ENCODE measurements at regions not wholly inside any gene's neighbourhood (a gene's known extent, or its start where the extent isn't known, plus 50 kb on each side); places are given as distances from the start of the nearest gene placed in this dataset.
A peak's percentile ranks its signal among the peaks of the same experiment; 100 is the strongest.

GRCh38 chr1:104488296-104489015, 738.8 kb downstream of the AMY1C start:
- Histone ChIP-seq H2AFZ (replicated peaks) (peak overlapping the region; percentile 17), H3K27ac (no peak overlapping the region), H3K4me3 (no peak overlapping the region), H3K9me3 (ENCODE audit: low read depth) (no peaks in the 10 kb centered on the region), H3K27me3 (no peaks in the 10 kb centered on the region), H3F3A (ENCODE audit: low read depth) (no peaks in the 10 kb centered on the region), H3K79me2 (ENCODE audit: low read depth) (no peaks in the 10 kb centered on the region), H3K9ac (no peak overlapping the region), H3K4me1 (no peaks in the 10 kb centered on the region), H4K20me1 (ENCODE audit: low read depth) (no peaks in the 10 kb centered on the region), H3K36me3 (no peaks in the 10 kb centered on the region), H3K4me2 (no peak overlapping the region)
- H3K9me3 Mint-ChIP-seq, result no peaks in the 10 kb centered on the region
- no peaks in the 10 kb centered on the region for H3K4me1 Mint-ChIP-seq
- no peaks in the 10 kb centered on the region for H3K36me3 Mint-ChIP-seq
- no peak for DNase-seq (ENCODE audit: low spot score)
- no peak overlapping the region for H3K27ac Mint-ChIP-seq
- TF ChIP-seq CTCF (IDR thresholded peaks at IDR 0.05) (no peak), EZH2phosphoT487 (IDR thresholded peaks at IDR 0.05) (no peak), EZH2 (IDR thresholded peaks at IDR 0.05) (no peak)
- no peak overlapping the region for H3K4me3 Mint-ChIP-seq
- no peaks in the 10 kb centered on the region for H3K27me3 Mint-ChIP-seq (ENCODE audit: insufficient read depth, low read depth)

DNA sequence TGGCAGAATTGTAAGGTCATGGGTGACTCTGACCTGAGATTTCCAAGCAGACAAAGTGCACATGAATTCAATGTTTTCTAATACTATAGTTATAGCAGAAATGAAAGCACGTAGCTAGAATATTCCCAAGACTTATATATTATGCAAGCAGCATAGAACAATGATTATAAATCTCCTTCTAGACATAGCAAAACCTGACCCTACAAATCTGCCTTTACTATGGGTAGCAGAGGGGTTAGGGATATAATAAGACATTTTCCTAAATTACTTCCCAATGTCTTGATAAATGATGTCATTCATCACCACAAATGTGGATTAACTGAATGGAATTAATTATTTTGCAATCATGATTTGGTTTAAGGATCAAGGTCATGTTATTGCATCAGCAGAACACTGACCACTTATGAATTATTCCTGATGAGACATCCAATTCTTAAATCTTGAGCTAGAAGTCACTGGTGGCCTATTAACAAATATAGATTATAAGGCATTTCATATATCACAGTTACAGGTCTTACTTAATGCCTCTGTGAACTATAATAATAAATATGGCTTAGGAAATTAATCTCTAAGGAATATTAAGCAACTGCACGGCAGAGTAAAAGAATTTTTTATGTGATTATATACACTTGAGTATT, 776.6 kb downstream of the AMY1C start:
- Mint-ChIP-seq H3K9me3 (no peaks in the 10 kb centered on the region), H3K27me3 (ENCODE audit: insufficient read depth, low read depth) (no peaks in the 10 kb centered on the region), H3K27ac (no peak overlapping the region), H3K4me3 (no peak overlapping the region), H3K36me3 (no peaks in the 10 kb centered on the region), H3K4me1 (no peaks in the 10 kb centered on the region)
- Histone ChIP-seq H3K27me3 (no peaks in the 10 kb centered on the region), H3F3A (ENCODE audit: low read depth) (no peaks in the 10 kb centered on the region), H3K79me2 (ENCODE audit: low read depth) (no peaks in the 10 kb centered on the region), H3K4me2 (no peak overlapping the region), H2AFZ (replicated peaks) (no peak overlapping the region), H3K4me1 (no peaks in the 10 kb centered on the region), H3K9ac (no peak overlapping the region), H3K27ac (no peak overlapping the region), H3K36me3 (no peaks in the 10 kb centered on the region), H3K4me3 (no peak overlapping the region), H3K9me3 (ENCODE audit: low read depth) (no peaks in the 10 kb centered on the region), H4K20me1 (ENCODE audit: low read depth) (no peaks in the 10 kb centered on the region)
- no peak for DNase-seq (ENCODE audit: low spot score)
- TF ChIP-seq CTCF (IDR thresholded peaks at IDR 0.05) (no peak), EZH2phosphoT487 (IDR thresholded peaks at IDR 0.05) (no peak), EZH2 (IDR thresholded peaks at IDR 0.05) (no peak)

- Histone ChIP-seq H3K4me3 (no peak overlapping the region), H3K4me1 (no peaks in the 10 kb centered on the region), H3K9me3 (ENCODE audit: low read depth) (peaks cover 5% of the 10 kb centered on the region), H2AFZ (replicated peaks) (no peak overlapping the region), H3K79me2 (ENCODE audit: low read depth) (no peaks in the 10 kb centered on the region), H3K9ac (no peak overlapping the region), H3K27me3 (no peaks in the 10 kb centered on the region), H3K4me2 (no peak overlapping the region), H4K20me1 (ENCODE audit: low read depth) (no peaks in the 10 kb centered on the region), H3K27ac (no peak overlapping the region), H3K36me3 (no peaks in the 10 kb centered on the region), H3F3A (ENCODE audit: low read depth) (no peaks in the 10 kb centered on the region)
- TF ChIP-seq EZH2phosphoT487 (IDR thresholded peaks at IDR 0.05) (no peak), EZH2 (IDR thresholded peaks at IDR 0.05) (no peak), CTCF (IDR thresholded peaks at IDR 0.05) (no peak)
- DNase-seq (ENCODE audit: low spot score), result no peak
- no peaks in the 10 kb centered on the region for H3K4me1 Mint-ChIP-seq
- H3K4me3 Mint-ChIP-seq, result no peak overlapping the region
- no peak overlapping the region for H3K27ac Mint-ChIP-seq
- no peaks in the 10 kb centered on the region for H3K27me3 Mint-ChIP-seq (ENCODE audit: insufficient read depth, low read depth)
- no peaks in the 10 kb centered on the region for H3K36me3 Mint-ChIP-seq
- H3K9me3 Mint-ChIP-seq, result no peaks in the 10 kb centered on the region
Observed at GRCh38 chr1:104531990-104532389, 782.3 kb downstream of the AMY1C start.
